GM18519 (cell line): ENCODE measurements at regions not wholly inside any gene's neighbourhood (a gene's known extent, or its start where the extent isn't known, plus 50 kb on each side); places are given as distances from the start of the nearest gene placed in this dataset.
"Not testable (repeated sequence)": the region's sequence is repeated elsewhere in the genome, so short reads cannot be mapped to it uniquely, and the experiment has no call there.

Experiments
- ATAC-seq: cut with Tn5 transposase; IDR thresholded peaks from one replicate; pipeline ENCODE4 v1.9.1; 2021; ENCODE audit warnings: mild to moderate bottlenecking, moderate library complexity; ENCODE audit not compliant: unreplicated experiment, low FRiP score

DNA sequence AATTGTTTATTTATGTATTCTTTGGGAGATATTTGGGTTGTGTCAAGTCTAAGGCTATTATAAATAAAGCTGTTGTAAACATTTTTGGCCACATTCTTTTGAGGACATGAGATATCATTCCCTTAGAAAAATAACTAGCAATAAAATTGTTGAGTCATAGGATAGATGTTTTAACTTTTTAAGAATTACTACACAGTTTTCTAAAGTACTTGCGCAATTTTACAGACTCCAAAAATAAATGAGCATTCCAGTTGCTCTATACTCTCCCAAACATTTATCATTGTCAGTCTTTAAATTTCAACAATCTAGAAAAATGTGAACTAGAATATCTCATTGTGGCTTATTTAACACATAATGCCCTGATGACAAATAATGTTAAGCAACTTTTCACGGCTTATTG lies 189.1 kb upstream of the ADGRL3 start:
- ATAC-seq: no peak

DNA sequence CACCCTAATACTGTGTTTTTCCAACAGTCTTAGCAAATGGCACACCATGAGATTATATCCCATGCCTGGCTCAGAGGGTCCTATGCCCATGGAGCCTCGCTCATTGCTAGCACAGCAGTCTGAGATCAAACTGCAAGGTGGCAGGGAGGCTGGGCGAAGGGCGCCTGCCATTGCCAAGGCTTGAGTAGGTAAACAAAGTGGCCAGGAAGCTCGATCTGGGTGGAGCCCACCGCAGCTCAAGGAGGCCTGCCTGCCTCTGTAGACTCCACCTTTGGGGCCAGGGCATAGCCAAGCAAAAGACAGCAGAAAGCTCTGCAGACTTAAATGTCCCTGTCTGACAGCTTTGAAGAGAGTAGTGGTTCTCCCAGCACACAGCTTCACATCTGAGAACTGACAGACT lies 188.2 kb upstream of the ADGRL3 start:
- not testable (repeated sequence) for ATAC-seq

DNA sequence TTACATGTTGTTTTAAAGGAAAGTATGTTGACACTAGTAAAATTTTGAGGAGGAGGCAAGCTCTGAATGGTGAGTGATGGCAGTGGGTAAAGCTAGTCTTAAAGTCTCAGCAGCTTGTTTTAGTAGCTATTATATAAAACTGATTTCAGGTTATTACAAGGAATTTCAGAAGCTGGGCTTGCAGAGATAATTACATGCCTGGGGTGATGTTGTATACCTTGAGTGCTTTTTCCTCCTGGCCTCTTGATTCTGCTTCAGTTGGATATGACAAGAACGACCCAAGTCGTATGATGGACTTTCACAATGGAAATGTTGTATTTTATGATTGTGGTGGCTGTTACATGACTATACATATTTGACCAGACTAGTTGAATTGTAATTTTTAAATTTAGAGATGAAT lies 175.5 kb upstream of the ADGRL3 start:
- no peak for ATAC-seq

DNA sequence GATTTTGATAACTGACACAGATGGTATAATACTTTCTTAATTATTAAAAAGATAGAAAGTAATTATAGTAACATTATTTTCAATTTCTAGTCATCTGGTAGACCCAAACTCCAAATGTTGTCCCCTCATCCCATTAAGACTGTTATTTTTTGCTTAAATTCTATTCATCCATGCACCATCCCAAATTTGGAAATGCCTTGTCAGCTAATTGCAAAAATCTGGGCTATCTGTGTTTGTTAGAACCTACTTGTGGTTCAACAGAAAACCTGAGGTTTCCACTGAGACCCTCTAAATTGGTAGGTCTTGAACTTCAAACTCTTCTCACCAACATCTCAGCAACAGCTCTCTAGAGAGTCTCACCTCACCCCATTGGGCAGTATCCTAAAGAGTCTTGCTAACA lies 172.2 kb upstream of the ADGRL3 start:
- no peak for ATAC-seq

DNA sequence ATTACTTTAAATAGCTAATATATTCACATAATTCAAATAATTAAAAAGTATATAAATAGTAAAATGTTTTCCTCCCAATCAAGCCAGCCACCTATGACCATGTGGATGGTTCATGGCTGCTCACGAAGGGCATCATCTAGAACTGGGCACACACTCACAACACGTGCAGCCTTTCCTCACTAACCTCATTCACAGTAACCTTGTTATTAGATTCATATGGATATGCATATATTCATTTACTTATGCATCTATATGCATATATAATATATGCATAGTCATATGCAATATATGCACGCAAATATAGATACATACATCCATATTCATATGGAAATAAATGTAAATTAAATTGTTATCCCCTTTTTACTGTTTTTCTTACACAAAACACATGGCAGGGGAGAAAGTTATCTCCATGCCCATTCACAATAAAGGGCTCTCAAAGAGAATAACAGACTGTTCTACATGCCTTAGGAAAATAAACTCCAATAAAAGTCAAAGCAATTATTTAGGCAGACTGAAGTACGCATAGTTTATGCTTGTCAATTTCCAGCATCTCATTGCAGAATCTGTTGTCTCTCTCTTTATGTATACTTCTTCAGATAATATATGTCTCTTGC lies 163.9 kb upstream of the ADGRL3 start:
- ATAC-seq: no peak

DNA sequence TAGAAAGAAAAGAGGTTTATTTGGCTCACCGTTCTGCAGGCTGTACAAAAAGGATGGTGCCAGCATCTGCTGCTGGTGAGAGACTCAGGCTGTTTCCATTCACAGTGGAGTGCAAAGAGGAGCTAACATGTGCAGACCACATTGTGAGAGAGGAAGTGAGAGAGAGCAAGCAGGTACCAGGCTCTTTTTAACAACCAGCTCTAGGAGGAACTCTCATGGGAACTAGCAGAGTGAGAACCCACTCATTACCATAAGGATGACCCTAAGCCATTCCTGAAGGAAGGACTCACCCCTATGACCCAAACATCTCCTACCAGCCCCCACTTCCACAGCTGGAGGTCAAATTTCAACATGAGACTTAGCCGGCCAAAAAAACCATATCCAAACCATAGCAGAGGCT lies 158.6 kb upstream of the ADGRL3 start:
- no peak for ATAC-seq

DNA sequence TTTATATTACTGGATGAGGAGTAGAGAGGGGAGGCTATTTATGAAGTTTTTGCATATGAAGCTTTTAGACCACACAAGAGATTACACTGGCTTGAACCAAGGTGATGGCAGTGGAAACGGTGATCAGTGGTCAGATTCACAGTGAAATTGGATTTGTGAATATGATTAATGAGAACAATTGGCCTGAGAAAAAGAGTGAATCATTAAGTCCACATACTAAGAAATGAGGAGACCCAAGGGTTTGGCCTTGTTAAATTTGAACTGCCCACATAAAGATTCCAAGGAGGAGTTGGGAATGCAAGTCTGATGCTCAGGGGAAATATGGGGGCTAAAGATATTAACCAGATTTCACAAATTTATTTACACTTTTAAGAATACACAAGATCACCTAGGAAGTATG lies 155.3 kb upstream of the ADGRL3 start:
- no peak for ATAC-seq

DNA sequence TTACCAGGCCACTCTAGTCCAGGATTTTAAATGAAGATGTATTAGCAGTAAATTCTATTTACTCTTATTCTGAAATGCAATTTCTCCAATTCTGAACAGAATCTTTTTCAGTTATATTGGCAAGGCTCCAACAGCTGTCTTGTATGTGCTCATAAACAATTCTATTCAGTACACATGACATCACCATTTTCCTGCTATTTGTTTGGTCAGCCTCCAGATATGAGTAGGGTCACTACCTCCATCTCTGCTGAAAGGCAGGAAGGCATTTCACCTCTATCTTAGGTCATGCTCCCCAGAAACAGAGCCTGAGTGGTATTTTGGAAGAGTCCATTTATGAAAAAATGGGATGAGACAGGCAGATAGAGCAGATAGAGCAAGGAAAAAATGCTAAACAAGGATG lies 151.1 kb upstream of the ADGRL3 start:
- ATAC-seq: no peak

DNA sequence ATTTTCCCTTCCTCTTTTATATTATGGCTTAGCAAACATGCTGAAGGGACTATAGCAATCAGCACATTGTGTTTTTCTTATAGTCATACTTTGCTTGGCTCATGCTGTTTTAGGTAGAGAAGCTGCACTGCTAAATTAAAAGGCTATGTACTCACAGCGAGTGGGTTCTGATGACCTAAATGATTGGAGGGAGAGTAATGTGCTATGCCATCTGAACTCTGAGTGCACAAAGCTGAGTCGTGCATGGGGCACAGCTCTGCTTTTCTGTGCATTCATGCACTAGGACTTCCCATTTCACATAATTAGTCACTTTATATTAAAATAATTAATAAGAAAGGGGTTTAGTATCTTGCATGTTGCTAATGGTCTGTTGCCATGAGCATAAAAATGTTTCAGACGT lies 132.7 kb upstream of the ADGRL3 start:
- ATAC-seq: no peak

DNA sequence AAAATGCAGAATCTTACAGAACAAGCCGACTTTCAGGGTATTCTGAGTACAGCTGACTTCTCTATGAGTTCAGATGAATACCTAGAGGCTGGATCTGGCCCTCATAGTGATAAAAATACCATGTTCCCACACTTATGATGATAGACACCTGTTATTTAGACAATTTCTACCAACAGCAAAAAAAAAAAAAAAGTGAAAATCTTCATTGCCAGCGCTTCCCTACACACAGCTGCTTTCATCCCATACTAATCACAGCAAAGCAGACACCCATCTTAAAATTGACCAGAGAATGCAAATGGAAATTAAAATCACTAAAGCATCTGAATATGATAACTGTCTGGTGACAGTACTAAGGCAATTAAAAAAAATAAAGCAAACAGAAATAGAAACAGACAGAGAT lies 132.1 kb upstream of the ADGRL3 start:
- ATAC-seq: no peak

DNA sequence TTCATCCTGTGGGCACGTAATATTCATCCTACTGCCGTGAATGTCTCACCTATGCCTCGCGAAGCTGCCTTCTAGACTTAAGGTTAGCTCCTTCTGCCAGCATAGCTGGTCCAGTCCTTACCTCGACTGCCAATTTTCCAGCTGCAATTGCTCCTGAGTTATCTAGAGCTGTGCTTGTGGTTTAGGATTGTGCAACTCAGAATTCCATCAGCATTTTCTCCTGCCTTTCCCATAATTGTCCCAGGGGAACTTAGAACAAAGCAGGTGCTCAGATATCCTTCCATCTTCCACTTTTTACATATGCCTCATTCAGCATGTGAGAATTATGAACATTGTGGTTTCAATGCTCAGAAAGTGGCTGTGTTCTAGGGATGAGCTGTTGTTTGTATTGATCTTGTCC lies 131.4 kb upstream of the ADGRL3 start:
- ATAC-seq: no peak

DNA sequence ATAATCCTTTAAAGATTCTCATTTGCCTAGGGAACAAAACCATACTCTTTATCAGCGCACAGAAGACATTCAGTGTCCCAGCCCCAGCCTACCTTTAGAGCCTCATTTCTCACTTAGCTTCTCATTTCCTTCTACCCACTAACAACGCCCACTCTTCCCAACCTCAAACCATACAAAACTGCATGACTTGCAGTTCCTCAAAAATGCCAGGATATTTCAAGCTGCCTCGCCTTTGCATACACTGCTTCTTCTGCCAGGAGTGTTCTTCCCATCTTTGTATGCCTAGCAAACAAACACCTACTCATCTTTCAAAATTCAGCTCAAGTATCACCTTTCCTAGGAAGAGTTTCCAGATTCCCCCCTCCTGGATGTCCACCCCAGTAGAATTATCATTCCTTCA lies 129.9 kb upstream of the ADGRL3 start:
- no peak for ATAC-seq

DNA sequence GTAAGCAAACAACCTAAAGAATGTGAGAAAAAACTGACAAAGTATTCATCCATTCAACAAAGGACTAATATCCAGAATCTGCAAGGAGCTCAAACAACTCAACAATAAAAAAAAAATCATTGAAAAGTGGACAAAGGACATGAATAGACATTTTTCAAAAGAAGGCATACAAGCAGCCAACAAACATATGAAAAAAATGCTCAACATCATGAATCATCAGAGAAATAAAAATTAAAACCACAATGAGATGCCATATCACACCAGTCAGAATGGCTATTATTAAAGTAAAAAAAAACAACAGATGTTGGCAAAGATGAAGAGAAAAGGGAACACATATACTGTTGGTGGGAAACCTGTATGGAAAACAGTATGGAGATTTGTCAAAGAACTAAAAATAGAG lies 120.7 kb upstream of the ADGRL3 start:
- no peak for ATAC-seq

DNA sequence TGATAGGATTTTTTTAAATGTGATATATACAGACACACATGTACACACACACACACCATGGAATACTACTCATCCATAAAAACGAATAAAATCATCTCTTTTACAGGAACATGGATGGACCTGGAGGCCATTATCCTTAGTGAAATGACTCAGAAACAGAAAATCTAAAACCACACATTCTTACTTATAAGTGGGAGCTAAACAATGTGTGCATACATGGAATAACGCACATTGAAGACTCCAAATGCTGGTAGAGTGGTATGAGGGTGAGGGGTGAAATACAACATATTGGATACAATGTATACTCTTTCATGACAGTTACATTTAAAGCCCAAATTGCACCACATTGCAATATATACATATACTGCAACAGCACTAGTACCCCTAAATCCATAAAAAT lies 120.2 kb upstream of the ADGRL3 start:
- no peak for ATAC-seq

DNA sequence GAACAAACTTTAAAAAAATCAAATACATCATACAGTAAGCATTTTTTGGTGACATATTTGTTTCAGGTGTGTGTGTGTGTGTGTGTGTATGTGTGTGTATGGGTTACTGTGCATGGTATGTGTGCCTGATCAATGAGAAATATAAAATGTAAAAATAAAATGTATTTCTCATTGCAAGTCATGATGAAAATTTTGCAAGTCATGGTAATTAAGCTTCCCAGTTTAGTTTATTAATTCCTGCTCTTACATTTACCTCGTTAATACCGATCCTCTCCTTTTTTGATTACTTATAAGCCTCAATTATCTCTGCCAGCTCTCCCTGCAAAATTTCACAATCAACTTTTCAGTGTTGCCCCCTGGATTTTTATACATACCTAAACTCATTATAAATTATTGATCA lies 114.6 kb upstream of the ADGRL3 start:
- no peak for ATAC-seq

DNA sequence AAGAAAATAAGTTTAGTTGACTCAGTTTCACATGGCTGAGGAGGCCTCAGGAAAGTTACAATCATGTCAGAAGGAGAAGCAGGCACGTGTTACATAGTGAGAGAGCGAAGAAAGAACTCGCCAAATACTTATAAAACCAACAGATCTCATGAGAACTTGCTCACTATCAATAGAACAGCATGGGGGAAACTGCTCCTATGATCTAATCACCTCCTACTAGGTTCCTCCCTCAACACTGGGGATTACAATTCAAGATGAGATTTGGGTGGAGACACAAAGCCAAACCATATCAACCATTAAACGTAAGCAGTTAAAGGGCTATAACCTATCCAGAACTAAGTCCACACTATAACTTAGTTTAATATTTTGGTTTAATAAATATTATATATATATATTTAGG lies 113.8 kb upstream of the ADGRL3 start:
- no peak for ATAC-seq

DNA sequence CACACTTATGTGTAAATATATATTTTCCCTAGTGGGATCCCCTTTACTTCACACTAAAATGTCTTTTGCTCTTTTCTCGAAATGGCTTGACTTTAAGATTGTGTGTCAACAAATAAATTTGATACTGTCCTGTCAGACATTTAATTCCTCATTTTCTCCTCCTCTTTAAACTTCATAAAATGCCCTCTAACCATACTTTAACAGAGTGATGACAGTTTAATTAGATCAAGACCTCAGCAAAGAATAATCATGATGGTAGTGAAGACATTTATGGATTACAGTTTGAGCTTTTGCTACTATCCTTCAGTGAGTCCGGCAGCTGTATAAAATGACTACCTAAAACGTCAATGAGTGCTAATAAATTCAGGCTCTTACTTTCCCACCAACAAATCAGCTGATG lies 113.1 kb upstream of the ADGRL3 start:
- ATAC-seq: no peak

DNA sequence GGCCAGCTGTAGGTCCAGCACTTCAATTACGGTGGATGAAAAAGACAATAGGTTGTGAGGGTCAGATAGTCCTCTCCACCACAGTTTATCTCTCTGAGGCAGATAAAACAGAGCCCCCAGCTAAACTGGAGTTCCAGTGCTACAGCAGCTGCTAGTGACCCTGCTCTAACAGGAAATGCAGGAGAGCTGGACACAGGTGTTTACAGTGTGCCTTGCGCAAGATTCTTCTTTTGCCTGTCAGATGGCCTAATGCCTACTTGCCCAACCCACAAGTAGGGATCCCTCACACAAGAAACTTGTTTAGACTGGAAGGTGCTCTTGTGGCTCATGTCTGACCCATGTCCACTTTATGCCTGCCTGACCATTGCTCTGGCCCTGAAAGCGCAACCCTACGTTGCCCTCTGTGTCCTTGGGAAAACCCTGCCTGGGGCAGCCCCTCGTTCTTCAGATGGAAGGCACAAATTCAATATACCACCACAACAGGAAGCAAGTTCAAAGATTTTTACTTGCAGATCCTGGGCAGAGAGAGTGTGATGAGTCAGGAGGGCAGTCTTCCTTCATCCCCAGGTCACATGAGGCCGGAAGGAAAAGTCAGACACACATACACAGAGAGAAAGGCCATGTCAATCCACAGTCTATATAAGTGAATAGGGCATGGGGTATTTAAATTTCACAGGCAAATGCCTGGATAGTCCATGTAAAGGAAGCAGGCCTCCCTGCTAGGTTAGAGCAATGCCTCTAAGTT lies 105.1 kb upstream of the ADGRL3 start:
- ATAC-seq: no peak

DNA sequence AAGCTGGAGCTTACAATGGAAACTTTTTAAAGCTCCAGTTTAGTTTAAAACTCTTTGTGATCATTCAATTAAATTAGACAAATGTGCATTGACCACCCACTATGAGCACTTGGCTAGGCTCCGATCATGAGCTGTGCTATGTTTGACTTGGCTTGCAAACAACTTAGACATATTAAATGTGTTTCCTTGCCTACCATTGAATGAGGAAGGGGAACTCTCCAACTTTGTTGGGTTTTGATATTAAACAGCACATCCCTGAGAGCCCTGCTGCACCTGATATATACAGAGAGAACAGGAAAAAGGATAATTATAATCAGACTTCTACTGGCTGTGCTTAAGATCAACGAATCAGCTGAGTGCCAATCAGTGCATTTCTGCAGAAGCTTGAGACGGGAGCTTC lies 71.4 kb upstream of the ADGRL3 start:
- ATAC-seq: no peak

DNA sequence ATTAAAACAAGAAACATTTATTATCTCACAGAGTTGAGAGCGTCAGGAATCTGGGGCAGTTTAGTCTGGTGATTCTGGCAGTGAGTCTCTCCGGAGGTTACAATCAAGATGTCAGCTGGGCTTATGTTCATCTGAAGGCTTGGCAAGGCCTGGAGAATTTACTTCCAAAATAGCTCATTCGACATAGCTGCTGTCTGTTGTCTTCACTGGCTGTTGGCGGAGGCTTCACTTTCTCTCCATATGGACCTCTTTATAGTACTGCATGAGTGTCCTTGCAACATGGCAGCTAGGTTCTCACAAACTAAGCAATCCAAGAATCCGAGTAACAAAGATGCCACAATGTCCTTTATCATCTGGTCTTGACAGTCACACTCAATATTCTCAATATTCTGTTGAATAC lies 70.2 kb upstream of the ADGRL3 start:
- no peak for ATAC-seq

DNA sequence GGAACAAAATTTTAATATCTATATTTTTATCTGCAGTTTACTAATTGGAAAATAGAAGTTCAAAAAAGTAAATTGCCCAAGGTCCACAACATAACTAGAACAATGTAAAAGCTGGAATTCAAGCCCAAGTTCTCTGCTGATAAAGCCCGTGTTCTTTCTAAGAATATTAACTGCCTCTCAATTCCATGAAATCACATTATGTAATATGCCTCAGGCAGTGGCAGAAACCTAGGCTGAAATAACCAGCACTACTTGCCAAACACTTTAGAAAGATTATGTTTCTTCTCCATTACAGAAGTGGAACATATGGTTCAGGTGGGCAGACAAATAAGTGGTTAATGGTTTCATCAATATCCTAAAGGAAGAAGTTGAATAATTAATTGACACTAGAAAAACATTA lies 56.7 kb upstream of the ADGRL3 start:
- no peak for ATAC-seq

DNA sequence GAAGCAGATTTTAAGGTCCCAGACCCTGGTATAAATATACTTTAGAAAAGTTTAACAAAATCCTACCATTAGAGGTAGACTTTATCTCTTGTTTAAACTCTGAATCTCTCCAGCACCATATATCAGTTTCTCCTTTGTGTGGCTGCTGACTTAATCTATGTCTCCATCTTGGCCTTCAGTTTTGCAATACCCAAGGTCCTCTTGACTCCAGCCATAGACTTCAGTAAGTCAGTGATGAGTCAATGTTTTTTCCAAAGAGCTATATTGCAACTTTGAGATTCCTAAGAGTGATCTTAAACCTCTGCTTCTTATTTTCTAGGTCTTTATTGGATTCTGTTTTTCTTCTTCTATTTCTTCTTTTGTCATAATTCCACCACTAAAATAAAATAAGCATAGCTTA lies 50.8 kb upstream of the ADGRL3 start:
- ATAC-seq: no peak
